Bronchial epithelial cell (primary cell): ENCODE measurements at regions not wholly inside any gene's neighbourhood (a gene's known extent, or its start where the extent isn't known, plus 50 kb on each side); places are given as distances from the start of the nearest gene placed in this dataset.

ENCODE experiments used
- DNase-seq: peaks from one replicate; pipeline ENCODE4 v3.0.0-alpha.2; 2010; ENCODE audit warnings: low read depth
- FAIRE-seq: peaks from 2 replicates; lab custom pipeline; 2011; peaks lifted over from hg19 to GRCh38; lab: Jason Lieb, UNC
- H3K27me3 ChIP-seq: 2 replicates; pipeline ENCODE4 v1.5.1; 2011; ENCODE audit warnings: low read length; ENCODE audit not compliant: control insufficient read depth, insufficient read depth
- H3K36me3 ChIP-seq: 2 replicates; pipeline ENCODE4 v1.5.1; 2011; ENCODE audit warnings: low read length; ENCODE audit not compliant: control insufficient read depth, insufficient read depth
- H3K4me3 ChIP-seq: 2 replicates; pipeline ENCODE4 v1.5.1; 2011; ENCODE audit warnings: mild to moderate bottlenecking, low read depth, low read length, control low read depth
- CTCF ChIP-seq: IDR thresholded peaks from 2 replicates; pipeline ENCODE4 v1.5.1; 2011; ENCODE audit warnings: mild to moderate bottlenecking, moderate library complexity, low read length, control low read depth, inconsistent platforms; ENCODE audit not compliant: insufficient read depth, severe bottlenecking

GRCh38 chr14:46788994-46789393 is 137.4 kb upstream of the RPL10L start:
- no peak for TF ChIP-seq CTCF
- no peaks in the 10 kb centered on the region for H3K36me3 ChIP-seq
- peak; percentile 26 for DNase-seq
- no peaks in the 10 kb centered on the region for H3K27me3 ChIP-seq
- FAIRE-seq: no peak
- H3K4me3 ChIP-seq: no peak overlapping the region

GRCh38 chr14:46782281-46782680 is 130.7 kb upstream of the RPL10L start:
- DNase-seq: no peak
- Histone ChIP-seq H3K27me3 (no peaks in the 10 kb centered on the region), H3K4me3 (no peak overlapping the region), H3K36me3 (no peaks in the 10 kb centered on the region)
- no peak for TF ChIP-seq CTCF
- FAIRE-seq: no peak

- DNase-seq (no peak), FAIRE-seq (no peak)
- no peak overlapping the region for H3K4me3 ChIP-seq
- H3K27me3 ChIP-seq: no peaks in the 10 kb centered on the region
- H3K36me3 ChIP-seq: no peaks in the 10 kb centered on the region
- no peak for TF ChIP-seq CTCF
These were observed 117.7 kb upstream of the RPL10L start for GRCh38 chr14:46769292-46769691.

GRCh38 chr14:46747001-46747652 is 95.5 kb upstream of the RPL10L start:
- FAIRE-seq (no peak), DNase-seq (no peak)
- TF ChIP-seq CTCF: no peak
- Histone ChIP-seq H3K27me3 (no peaks in the 10 kb centered on the region), H3K36me3 (no peaks in the 10 kb centered on the region), H3K4me3 (no peak overlapping the region)

GRCh38 chr14:46734286-46734685 is 82.7 kb upstream of the RPL10L start:
- TF ChIP-seq CTCF: no peak
- Histone ChIP-seq H3K27me3 (no peaks in the 10 kb centered on the region), H3K4me3 (no peak overlapping the region), H3K36me3 (no peaks in the 10 kb centered on the region)
- no peak for FAIRE-seq
- no peak for DNase-seq

GRCh38 chr14:46717211-46717610 is 65.6 kb upstream of the RPL10L start:
- DNase-seq: peak; percentile 33
- H3K36me3 ChIP-seq: no peaks in the 10 kb centered on the region
- no peak for TF ChIP-seq CTCF
- H3K4me3 ChIP-seq: no peak overlapping the region
- no peaks in the 10 kb centered on the region for H3K27me3 ChIP-seq
- FAIRE-seq: no peak
